Endothelial cell of umbilical vein (primary cell): ENCODE measurements at regions not wholly inside any gene's neighbourhood (a gene's known extent, or its start where the extent isn't known, plus 50 kb on each side); places are given as distances from the start of the nearest gene placed in this dataset.

Source experiments
- BruUV-seq: library from RNA; stranded (reverse); fragments of 400-500 nt; replicated peaks from 2 replicates; lab custom pipeline; 2021; lab: Mats Ljungman, UMichigan
- CTCF ChIA-PET: fragments of 300-600, 350-600 bp; sonication (Branson Sonifier 250); formaldehyde crosslinking; loops from one replicate; lab custom pipeline; 2021; ENCODE audit warnings: antibody characterized with exemption, inconsistent platforms; lab: Charles Lee
- POLR2A ChIA-PET: fragments of 300-600, 350-600 bp; sonication (Branson Sonifier 250); formaldehyde crosslinking; loops from one replicate; lab custom pipeline; 2021; ENCODE audit warnings: antibody characterized with exemption, inconsistent platforms; lab: Charles Lee
- DNase-seq: peaks from one replicate; pipeline ENCODE4 v3.0.0-alpha.2; 2011; ENCODE audit warnings: low read depth, low spot score
- FAIRE-seq: peaks from 2 replicates; lab custom pipeline; 2011; peaks lifted over from hg19 to GRCh38; lab: Jason Lieb, UNC
- H2AFZ ChIP-seq: 2 replicates; pipeline ENCODE4 v1.6.0; 2012; ENCODE audit warnings: low read depth, low read length, control low read depth, inconsistent platforms
- H3K27ac ChIP-seq: 2 replicates; pipeline ENCODE4 v1.5.1; 2011; ENCODE audit warnings: low read depth, mild to moderate bottlenecking, control low read depth, low read length, moderate library complexity; ENCODE audit not compliant: insufficient read depth
- H3K27me3 ChIP-seq, 2 experiments: 2 replicates each; pipeline versions ENCODE4 v1.6.0 to v1.6.1; 2011; ENCODE audit warnings: low read length in 2 of 2, mixed read lengths in 1 of 2; ENCODE audit not compliant: control insufficient read depth in 2 of 2, insufficient read depth in 2 of 2
- H3K36me3 ChIP-seq, 2 experiments: 2 replicates in 1 of 2; 3 replicates in 1 of 2; pipeline ENCODE4 v1.5.1; 2011; ENCODE audit warnings: low read length in 2 of 2, mild to moderate bottlenecking in 1 of 2, moderate library complexity in 1 of 2; ENCODE audit not compliant: control insufficient read depth in 2 of 2, insufficient read depth in 2 of 2; ENCODE audit errors: extremely low read depth in 1 of 2
- H3K4me1 ChIP-seq: 3 replicates; pipeline ENCODE4 v1.5.1; 2011; ENCODE audit warnings: mild to moderate bottlenecking, low read length; ENCODE audit not compliant: control insufficient read depth, insufficient read depth; ENCODE audit errors: extremely low read depth
- H3K4me2 ChIP-seq: 2 replicates; pipeline ENCODE4 v1.6.1; 2011; ENCODE audit warnings: low read length, control low read depth, mixed read lengths; ENCODE audit not compliant: insufficient read depth
- H3K4me3 ChIP-seq, 3 experiments: fragments of 200-600 bp in 1 of 3; sonication (generic), shearing (Covaris generic) in 1 of 3; replicated peaks in 1 of 3; 2 replicates each; pipeline ENCODE4 v1.5.1; 2011 to 2016; ENCODE audit warnings: control low read depth in 3 of 3, low read length in 3 of 3, mild to moderate bottlenecking in 2 of 3, inconsistent platforms in 1 of 3, low read depth in 1 of 3, moderate library complexity in 1 of 3; ENCODE audit not compliant: insufficient read depth in 1 of 3
- H3K79me2 ChIP-seq: 2 replicates; pipeline ENCODE4 v1.6.0; 2012; ENCODE audit warnings: low read length, inconsistent platforms; ENCODE audit not compliant: control insufficient read depth, insufficient read depth
- H3K9ac ChIP-seq: replicated peaks from 2 replicates; pipeline ENCODE3; 2011; ENCODE audit warnings: low read length, control low read depth; ENCODE audit not compliant: insufficient read depth; ENCODE audit errors: extremely low read depth
- H3K9me1 ChIP-seq: replicated peaks from 3 replicates; pipeline ENCODE4 v1.6.0; 2011; ENCODE audit warnings: mild to moderate bottlenecking, low read length; ENCODE audit not compliant: control insufficient read depth, insufficient read depth; ENCODE audit errors: extremely low read depth
- H3K9me3 ChIP-seq: replicated peaks from 2 replicates; pipeline ENCODE4 v1.5.1; 2012; ENCODE audit warnings: low read length, inconsistent platforms; ENCODE audit not compliant: control insufficient read depth, insufficient read depth
- H4K20me1 ChIP-seq: replicated peaks from 2 replicates; pipeline ENCODE3; 2011; ENCODE audit warnings: mild to moderate bottlenecking, low read length; ENCODE audit not compliant: control insufficient read depth, insufficient read depth; ENCODE audit errors: extremely low read depth
- EZH2 ChIP-seq: IDR thresholded peaks from 2 replicates; pipeline ENCODE4 v1.6.1; 2012; ENCODE audit warnings: borderline replicate concordance, low read depth, mild to moderate bottlenecking, moderate library complexity, low read length, inconsistent platforms; ENCODE audit not compliant: severe bottlenecking
- FOS ChIP-seq: IDR thresholded peaks from 2 replicates; pipeline ENCODE4 v1.6.1; 2011; ENCODE audit warnings: mild to moderate bottlenecking, low read length, moderate library complexity, borderline replicate concordance; ENCODE audit not compliant: insufficient read depth
- GATA2 ChIP-seq: IDR thresholded peaks from 2 replicates; pipeline ENCODE4 v1.7.0; 2011; ENCODE audit warnings: low read depth, mild to moderate bottlenecking, moderate library complexity, mixed read lengths, low read length; ENCODE audit not compliant: insufficient read length, insufficient read depth
- JUN ChIP-seq: IDR thresholded peaks from 2 replicates; pipeline ENCODE4 v1.6.1; 2011; ENCODE audit warnings: borderline replicate concordance, low read depth; ENCODE audit not compliant: insufficient read length, insufficient read depth
- MYC ChIP-seq: IDR thresholded peaks from one replicate; pipeline ENCODE4 v1.6.1; 2011; ENCODE audit warnings: mild to moderate bottlenecking, low read depth, low read length
- POLR2A ChIP-seq: IDR thresholded peaks from 2 replicates; pipeline ENCODE4 v1.6.1; 2012; ENCODE audit warnings: low read depth, mild to moderate bottlenecking, control low read depth, low read length
- dilution Hi-C: fragments of 300-500 bp; cut with MboI; formaldehyde crosslinking; loops from one replicate; pipeline ENCODE4 v1.15.0; 2019; ENCODE audit warnings: low sequenced_read_pairs; ENCODE audit not compliant: extremely low pct_ligation_motif_present
- intact Hi-C: fragments of 100-400 bp; cut with micrococcal nuclease; formaldehyde crosslinking; loops from one replicate; pipeline ENCODE4 v1.10.0; 2022

GRCh38 chr16:66167564-66168291, 198.8 kb upstream of the CDH5 start:
- Histone ChIP-seq H3K9ac (no peak overlapping the region), H3K9me3 (no peaks in the 10 kb centered on the region), H3K79me2 (no peaks in the 10 kb centered on the region), H2AFZ (no peak overlapping the region), H3K36me3 (no peaks in the 10 kb centered on the region), H3K4me3 (no peak overlapping the region), H3K9me1 (no peaks in the 10 kb centered on the region), H3K27me3 (no peaks in the 10 kb centered on the region), H3K4me1 (no peaks in the 10 kb centered on the region), H3K4me2 (no peak overlapping the region), H3K27ac (no peak overlapping the region), H4K20me1 (no peaks in the 10 kb centered on the region)
- TF ChIP-seq FOS = no peak
- TF ChIP-seq JUN = no peak
- no peak for TF ChIP-seq MYC
- dilution Hi-C loops (no loop called here), intact Hi-C loops (no loop called here)
- FAIRE-seq (no peak), DNase-seq (no peak)
- CTCF ChIA-PET = no interaction called here
- POLR2A ChIA-PET = interaction anchor here (0.5 kb wide), 1 partner anchor 683 kb away, joined by 4 read pairs; no protein-coding TSS in a partner anchor
- no TSS peak for BruUV-seq

DNA sequence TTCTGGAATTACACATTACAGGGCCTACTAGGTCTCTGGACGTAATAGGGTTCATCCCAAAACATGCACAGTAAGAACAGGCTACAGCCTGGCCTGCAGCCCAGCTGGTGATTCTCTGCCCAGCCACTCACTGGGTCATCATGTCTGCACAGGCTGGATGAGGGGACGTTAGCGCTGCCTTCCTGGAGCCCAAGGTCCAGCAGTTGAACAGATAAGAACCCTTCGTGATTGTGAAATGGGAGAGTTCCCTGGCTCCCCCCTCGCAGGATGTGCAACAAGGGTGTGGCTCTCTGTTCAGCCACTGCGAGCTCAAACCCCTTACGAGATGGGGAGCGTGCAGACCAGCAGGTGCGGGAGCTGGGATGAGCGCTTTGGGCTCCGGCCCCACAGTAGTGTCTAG, 200.0 kb upstream of the CDH5 start:
- Histone ChIP-seq H2AFZ (no peak overlapping the region), H3K27ac (no peak overlapping the region), H3K4me1 (no peaks in the 10 kb centered on the region), H3K9ac (no peak overlapping the region), H3K9me3 (no peaks in the 10 kb centered on the region), H3K4me2 (no peak overlapping the region), H3K9me1 (no peaks in the 10 kb centered on the region), H3K79me2 (no peaks in the 10 kb centered on the region), H3K27me3 (no peaks in the 10 kb centered on the region), H3K36me3 (no peaks in the 10 kb centered on the region), H3K4me3 (no peak overlapping the region), H4K20me1 (no peaks in the 10 kb centered on the region)
- POLR2A ChIA-PET = no interaction called here
- dilution Hi-C loops = no loop called here
- no TSS peak for BruUV-seq
- DNase-seq = no peak
- intact Hi-C loops = no loop called here
- CTCF ChIA-PET = no interaction called here
- FAIRE-seq = no peak
- TF ChIP-seq POLR2A (no peak), GATA2 (no peak), EZH2 (no peak), MYC (no peak), FOS (no peak)
